ENCODE measurements at regions not wholly inside any gene's neighbourhood (a gene's known extent, or its start where the extent isn't known, plus 50 kb on each side); places are given as distances from the start of the nearest gene placed in this dataset.

- no peak for DNase-seq
These were observed 326.0 kb upstream of the RUNX1 start for GRCh38 chr21:35375115-35375514.

DNA sequence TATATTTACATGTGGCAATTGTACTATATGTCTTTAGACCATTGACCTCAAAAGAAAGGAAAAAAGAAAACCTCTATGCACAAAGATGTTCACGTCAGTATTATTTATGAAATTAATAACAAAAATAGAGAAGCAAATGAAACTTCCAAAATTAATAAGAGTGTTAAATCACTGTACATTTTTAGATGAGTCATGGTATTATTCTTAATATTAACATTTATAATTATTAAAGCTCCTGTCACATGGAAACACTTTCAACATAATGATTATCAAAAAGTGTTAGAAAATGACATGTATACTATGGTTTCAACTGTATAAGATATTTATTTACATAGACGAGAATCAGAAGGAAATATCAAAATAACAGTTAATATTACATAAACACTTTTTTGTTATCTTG lies 324.9 kb upstream of the RUNX1 start:
- no peak for DNase-seq

- no peak for DNase-seq
These were observed 323.1 kb upstream of the RUNX1 start for GRCh38 chr21:35372201-35372600.

- DNase-seq: peak in 1 of 51 donors; percentile 2
These were observed 321.6 kb upstream of the RUNX1 start for GRCh38 chr21:35370671-35371070.

GRCh38 chr21:35370071-35370470 lies 321.0 kb upstream of the RUNX1 start:
- DNase-seq: no peak

DNA sequence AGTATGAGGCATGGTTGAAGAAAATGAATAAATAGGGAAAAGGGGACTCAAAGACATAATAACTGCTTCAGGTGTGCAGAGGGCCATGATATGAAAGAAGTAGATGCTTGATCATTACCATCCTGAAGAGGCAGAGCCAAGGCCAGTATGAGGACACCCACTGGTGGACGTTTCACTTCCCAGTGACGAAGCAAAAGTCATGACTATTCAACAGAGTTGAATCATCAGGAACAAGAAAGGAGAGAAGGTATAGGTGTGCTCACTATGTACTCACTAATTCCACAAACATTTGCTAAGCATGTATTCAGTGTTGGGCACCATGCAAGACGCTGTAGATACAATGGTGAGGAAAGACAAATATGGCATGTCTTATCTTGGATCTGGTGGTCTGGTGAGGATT lies 319.2 kb upstream of the RUNX1 start:
- no peak for DNase-seq

DNA sequence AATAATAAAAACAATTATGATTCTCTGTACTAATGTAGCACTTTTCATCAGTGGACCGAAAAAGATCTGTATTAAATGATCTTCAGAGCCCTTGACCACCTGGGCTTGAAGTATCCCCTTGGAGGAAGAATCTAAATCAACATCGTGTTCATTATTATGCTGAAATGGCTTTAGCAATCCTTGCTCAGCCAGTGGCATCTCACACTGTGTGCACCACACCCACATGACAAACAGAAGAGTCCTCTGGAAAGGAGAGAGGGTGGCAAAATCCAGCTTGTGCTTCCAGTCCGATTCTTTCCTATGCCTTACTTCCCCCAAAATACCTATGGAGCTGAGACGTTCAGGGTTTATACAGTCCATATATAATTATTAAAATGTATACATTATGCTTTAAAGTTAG lies 318.5 kb upstream of the RUNX1 start:
- DNase-seq: no peak

GRCh38 chr21:35366394-35367080 lies 317.4 kb upstream of the RUNX1 start:
- no peak for DNase-seq

- DNase-seq: no peak
These were observed 314.4 kb upstream of the RUNX1 start for GRCh38 chr21:35363458-35363857.

- DNase-seq: no peak
These were observed 312.9 kb upstream of the RUNX1 start for GRCh38 chr21:35361988-35362387.

DNA sequence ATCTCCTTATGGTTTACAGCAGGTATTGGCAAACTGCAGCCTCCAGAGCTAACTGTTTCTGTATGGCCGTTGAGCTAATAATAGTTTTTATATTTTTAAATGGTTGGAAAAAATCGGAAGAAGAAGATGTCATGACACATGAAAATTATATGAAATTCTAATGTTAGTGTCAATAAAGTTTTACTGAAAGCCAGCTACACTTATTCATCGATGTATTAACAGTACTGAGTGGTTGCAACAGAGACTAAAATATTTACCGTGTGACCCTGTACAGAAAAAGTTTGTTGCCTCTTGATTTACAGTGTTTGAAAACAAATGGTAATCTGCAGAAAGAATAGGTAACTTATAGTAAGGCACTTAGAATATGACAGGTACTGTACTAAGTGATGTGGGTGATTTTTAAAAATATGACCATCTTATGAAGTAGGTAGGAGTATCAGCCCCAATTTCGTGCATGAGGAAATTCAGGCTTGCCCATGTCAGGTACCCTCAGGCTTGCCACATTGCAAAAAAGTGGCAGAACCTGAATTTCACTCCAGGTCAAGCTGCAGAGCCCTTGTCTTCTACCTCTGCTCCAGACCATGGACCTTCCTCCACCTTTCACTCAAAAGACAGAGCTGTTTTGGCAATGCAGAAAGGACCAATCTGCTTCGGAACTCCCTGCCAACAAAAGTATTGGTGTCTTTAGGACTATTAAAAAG lies 311.9 kb upstream of the RUNX1 start:
- DNase-seq: no peak

DNA sequence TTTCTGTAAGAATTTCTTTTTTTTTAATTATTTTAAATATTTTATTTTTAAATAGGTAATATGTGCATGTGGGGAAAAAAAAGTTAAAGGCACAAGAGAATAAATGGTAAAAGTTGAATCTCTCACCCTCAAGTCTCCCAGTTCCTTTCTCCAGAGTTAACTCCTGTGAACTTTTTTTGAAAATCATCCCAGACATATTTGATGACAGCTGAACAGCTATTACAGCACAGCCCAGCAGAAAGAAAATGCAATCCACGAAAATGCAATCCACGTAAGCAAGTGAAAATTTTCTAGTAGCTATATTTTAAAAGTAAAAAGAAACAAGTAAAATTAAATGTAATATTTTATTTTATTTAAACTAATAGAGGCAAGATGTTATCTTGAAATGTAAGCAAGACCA lies 310.0 kb upstream of the RUNX1 start:
- no peak for DNase-seq

DNA sequence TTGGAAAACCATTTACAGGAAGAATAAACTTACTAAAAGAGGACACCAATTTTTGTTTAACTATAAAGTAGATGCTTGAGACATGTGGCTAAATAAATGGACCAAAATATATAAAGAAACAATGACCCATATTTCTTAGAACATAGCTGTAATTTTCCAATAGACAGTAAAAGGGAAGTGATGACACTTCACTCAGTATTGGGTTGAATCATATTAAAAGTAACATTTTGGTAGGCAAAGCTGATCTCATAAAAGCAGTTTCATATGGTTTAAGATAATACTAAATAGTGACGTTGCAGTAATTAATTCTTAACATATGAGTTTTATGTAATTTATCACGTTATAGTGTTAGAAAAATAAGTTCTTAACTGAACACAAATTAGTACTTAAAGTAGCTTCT lies 308.9 kb upstream of the RUNX1 start:
- no peak for DNase-seq

- no peak for DNase-seq
These were observed 308.1 kb upstream of the RUNX1 start for GRCh38 chr21:35357041-35357780.

- DNase-seq: no peak
These were observed 305.0 kb upstream of the RUNX1 start for GRCh38 chr21:35354078-35354477.

DNA sequence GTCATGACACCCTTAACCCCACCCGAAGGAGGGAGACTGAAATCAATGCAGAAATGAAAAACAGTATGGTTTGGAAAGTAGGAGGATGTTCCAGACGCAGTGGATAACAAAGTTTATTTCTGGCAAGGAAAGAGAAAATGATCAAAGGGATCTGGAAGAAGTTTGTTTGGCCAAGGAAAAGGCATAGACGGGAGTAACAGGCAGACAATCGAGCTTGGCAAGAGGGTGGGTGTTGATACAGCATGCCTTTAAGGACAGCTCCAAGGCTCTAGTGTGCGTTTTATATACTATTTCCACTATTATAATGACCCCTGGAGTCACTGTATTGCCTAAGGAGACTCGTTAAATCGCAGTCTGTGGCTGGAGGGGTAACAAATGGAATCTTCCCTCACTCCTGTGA lies 303.7 kb upstream of the RUNX1 start:
- no peak for DNase-seq

GRCh38 chr21:35352066-35352770 lies 303.1 kb upstream of the RUNX1 start:
- no peak for DNase-seq

GRCh38 chr21:35351434-35351833 lies 302.3 kb upstream of the RUNX1 start:
- no peak for DNase-seq

- no peak for DNase-seq
These were observed 301.9 kb upstream of the RUNX1 start for GRCh38 chr21:35350965-35351364.

GRCh38 chr21:35349376-35350080 lies 300.4 kb upstream of the RUNX1 start:
- DNase-seq: no peak

GRCh38 chr21:35348686-35349085 lies 299.6 kb upstream of the RUNX1 start:
- DNase-seq: no peak

Data from hypothalamus (tissue), 51 donors.